ENCODE measurements at regions not wholly inside any gene's neighbourhood (a gene's known extent, or its start where the extent isn't known, plus 50 kb on each side); places are given as distances from the start of the nearest gene placed in this dataset.

DNA sequence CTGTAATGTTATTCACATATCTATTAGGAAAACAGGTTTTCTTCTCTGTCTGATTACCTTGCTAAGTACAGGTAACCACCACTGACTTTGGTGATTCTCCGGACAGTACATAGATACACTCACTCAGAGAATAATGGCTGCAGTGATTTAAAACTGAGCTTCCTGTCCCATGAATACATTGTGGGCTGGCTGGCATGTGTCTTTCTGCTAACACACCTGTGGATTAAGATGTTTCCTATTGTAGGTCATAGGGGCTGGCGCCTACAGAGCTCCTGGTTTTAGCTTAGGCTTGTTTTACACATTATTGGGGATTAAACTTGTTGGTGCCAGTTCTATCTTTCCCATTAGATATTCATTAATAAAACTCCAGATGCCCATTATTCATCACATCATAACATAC is 102.7 kb upstream of the MEIS2 start:
- TF ChIP-seq CTCF (IDR thresholded peaks at IDR 0.05) (no peak), POLR2A (IDR thresholded peaks at IDR 0.05) (no peak)

Measured in lower leg skin (tissue), 3 donors.